K562 (cell line): ENCODE measurements at regions not wholly inside any gene's neighbourhood (a gene's known extent, or its start where the extent isn't known, plus 50 kb on each side); places are given as distances from the start of the nearest gene placed in this dataset.

Experiments
- ATAC-seq: fragments of 200-7000 bp; cut with Tn5 transposase; 3 replicates; pipeline ENCODE4 v1.9.1; 2020; ENCODE audit warnings: moderate library complexity
- BruUV-seq: library from RNA; stranded (reverse); fragments of 400-500 nt; replicated peaks from 2 replicates; lab custom pipeline; 2021; lab: Mats Ljungman, UMichigan
- CTCF ChIA-PET: fragments of 300-600 bp; formaldehyde crosslinking; extraction: SDS; loops from one replicate; lab custom pipeline; 2021; ENCODE audit warnings: low intra/inter-chr PET ratio; lab: Yijun Ruan, JAX
- POLR2A ChIA-PET: fragments of 300-600, 350-650 bp; sonication (Branson Sonifier 250); formaldehyde crosslinking; extraction: SDS; loops from one replicate; lab custom pipeline; 2021; ENCODE audit warnings: antibody characterized with exemption, inconsistent platforms; lab: Yijun Ruan, JAX
- DNase-seq, 4 experiments: peaks; one replicate each; pipeline versions ENCODE4 v3.0.0 to v3.0.0-alpha.2; 2011 to 2018; ENCODE audit warnings: low spot score in 3 of 4, mixed read lengths in 3 of 4; ENCODE audit errors: extremely low read depth in 1 of 4
- FAIRE-seq: peaks from 2 replicates; lab custom pipeline; 2011; peaks lifted over from hg19 to GRCh38; lab: Jason Lieb, UNC
- H2AFZ ChIP-seq: 2 replicates; pipeline ENCODE4 v1.6.0; 2011; ENCODE audit warnings: low read depth, low read length, control low read depth, inconsistent platforms
- H3K27ac ChIP-seq: fragments of 200-600 bp; 3 replicates; pipeline ENCODE4 v1.8.0; 2011; ENCODE audit warnings: low read depth, mild to moderate bottlenecking, control low read depth, inconsistent platforms, low read length, moderate library complexity, mixed read lengths; ENCODE audit errors: extremely low read depth
- H3K27me3 ChIP-seq, 2 experiments: fragments of 300-600 bp in 1 of 2; 2 replicates in 1 of 2; 3 replicates in 1 of 2; pipeline versions ENCODE4 v1.6.0 to v1.8.0; 2011; ENCODE audit warnings: inconsistent platforms in 2 of 2, low read length in 2 of 2, mild to moderate bottlenecking in 1 of 2, mixed read lengths in 1 of 2, moderate library complexity in 1 of 2; ENCODE audit not compliant: control insufficient read depth in 2 of 2, insufficient read depth in 2 of 2
- H3K36me3 ChIP-seq: fragments of 300-600 bp; 3 replicates; pipeline ENCODE4 v1.8.0; 2011; ENCODE audit warnings: mild to moderate bottlenecking, low read length, inconsistent platforms; ENCODE audit not compliant: control insufficient read depth, insufficient read depth
- H3K4me1 ChIP-seq, 2 experiments: fragments of 200-600 bp in 1 of 2; replicated peaks in 1 of 2; 2 replicates in 1 of 2; 3 replicates in 1 of 2; pipeline versions ENCODE4 v1.5.1 to v1.8.0; 2011; ENCODE audit warnings: inconsistent platforms in 2 of 2, low read length in 2 of 2, mild to moderate bottlenecking in 1 of 2, mixed read lengths in 1 of 2, moderate library complexity in 1 of 2; ENCODE audit not compliant: control insufficient read depth in 2 of 2, insufficient read depth in 2 of 2
- H3K4me2 ChIP-seq: 2 replicates; pipeline ENCODE4 v1.6.1; 2011; ENCODE audit warnings: low read length, control low read depth, inconsistent platforms, mixed read lengths; ENCODE audit not compliant: insufficient read depth
- H3K4me3 ChIP-seq: fragments of 200-600 bp; sonication (generic), shearing (Covaris generic); 2 replicates; pipeline ENCODE4 v1.5.1; 2016; ENCODE audit warnings: control low read depth, inconsistent platforms
- H3K79me2 ChIP-seq: fragments of 200-600 bp; 3 replicates; pipeline ENCODE4 v1.8.0; 2011; ENCODE audit warnings: low read length, inconsistent platforms; ENCODE audit not compliant: control insufficient read depth, insufficient read depth
- H3K9ac ChIP-seq, 2 experiments: 2 replicates each; pipeline versions ENCODE4 v1.6.0 to v1.6.1; 2011; ENCODE audit warnings: low read depth in 2 of 2, low read length in 2 of 2, control low read depth in 1 of 2, inconsistent platforms in 1 of 2, mild to moderate bottlenecking in 1 of 2, mixed read lengths in 1 of 2; ENCODE audit not compliant: insufficient read depth in 1 of 2
- H3K9me1 ChIP-seq: one replicate; pipeline ENCODE4 v1.6.0; 2011; ENCODE audit warnings: inconsistent platforms, mild to moderate bottlenecking, low read length, moderate library complexity; ENCODE audit not compliant: control insufficient read depth, insufficient read depth
- H3K9me3 ChIP-seq: replicated peaks from 2 replicates; pipeline ENCODE4 v1.5.1; 2011; ENCODE audit warnings: low read depth, low read length, inconsistent platforms; ENCODE audit not compliant: control insufficient read depth, insufficient read depth
- H4K20me1 ChIP-seq: replicated peaks from 2 replicates; pipeline ENCODE4 v1.6.1; 2011; ENCODE audit warnings: low read length, inconsistent platforms, mixed read lengths; ENCODE audit not compliant: control insufficient read depth, insufficient read depth
- CBX3 ChIP-seq, 2 experiments: IDR thresholded peaks; 1 replicate in 1 of 2; 2 replicates in 1 of 2; pipeline ENCODE4 v1.6.1; 2012; ENCODE audit warnings: inconsistent platforms in 2 of 2, low read length in 2 of 2, borderline replicate concordance in 1 of 2, control low read depth in 1 of 2
- CHD2 ChIP-seq: IDR thresholded peaks from 2 replicates; pipeline ENCODE4 v1.6.1; 2011; ENCODE audit warnings: low read depth, low read length
- DACH1 ChIP-seq: fragments of 450-650 bp; IDR thresholded peaks from 2 replicates; pipeline ENCODE4 v1.6.1; 2018; ENCODE audit not compliant: partially characterized antibody
- NR1H2 ChIP-seq: sonication (generic); formaldehyde crosslinking; IDR thresholded peaks from 2 replicates; pipeline ENCODE4 v1.4.0; 2020; ENCODE audit warnings: mild to moderate bottlenecking, missing genetic modification reagents
- RBM17 ChIP-seq: fragments of 200-400 bp; formaldehyde crosslinking; IDR thresholded peaks from 2 replicates; pipeline ENCODE4 v1.6.1; 2017; ENCODE audit warnings: low read depth, mild to moderate bottlenecking, low read length, borderline replicate concordance
- ZNF165 ChIP-seq: fragments of 250-450 bp; sonication (Bioruptor Pico); IDR thresholded peaks from 2 replicates; pipeline ENCODE4 v1.4.0; 2020; ENCODE audit warnings: borderline replicate concordance
- WGBS: fragments of 100-300 bp; shearing (Covaris generic); methylation state at CpG from one replicate; pipeline ENCODE4 v1.1.6; 2016; ENCODE audit warnings: low coverage, mixed read lengths; ENCODE audit not compliant: insufficient coverage; ENCODE audit errors: missing lambda C conversion rate; 5-methylcytosine and 5-hydroxymethylcytosine counted together
- in situ Hi-C: fragments of 300-500 bp; cut with MboI; formaldehyde crosslinking; loops from 4 replicates; pipeline ENCODE4 v1.15.0; 2018; ENCODE audit warnings: inconsistent platforms, mixed read lengths
- intact Hi-C: fragments of 100-400 bp; cut with micrococcal nuclease; formaldehyde crosslinking; loops from 2 replicates; pipeline ENCODE4 v1.14.2; 2022
- TF ChIP-seq, protein P1 (sequence below): sonication (generic); formaldehyde crosslinking; IDR thresholded peaks from 2 replicates; pipeline ENCODE4 v1.8.1; 2022; ENCODE audit warnings: missing genetic modification reagents
- TF ChIP-seq, protein P2 (sequence below), 2 experiments: fragments of 450-650 bp; IDR thresholded peaks; 2 replicates each; pipeline ENCODE4 v1.6.1; 2016
- TF ChIP-seq, protein P3 (sequence below), 2 experiments: fragments of 150-350 bp in 1 of 2; IDR thresholded peaks; 2 replicates each; pipeline ENCODE4 v1.6.1; 2012 to 2016; ENCODE audit warnings: low read depth in 2 of 2, low read length in 2 of 2, mild to moderate bottlenecking in 1 of 2, moderate library complexity in 1 of 2

DNA sequence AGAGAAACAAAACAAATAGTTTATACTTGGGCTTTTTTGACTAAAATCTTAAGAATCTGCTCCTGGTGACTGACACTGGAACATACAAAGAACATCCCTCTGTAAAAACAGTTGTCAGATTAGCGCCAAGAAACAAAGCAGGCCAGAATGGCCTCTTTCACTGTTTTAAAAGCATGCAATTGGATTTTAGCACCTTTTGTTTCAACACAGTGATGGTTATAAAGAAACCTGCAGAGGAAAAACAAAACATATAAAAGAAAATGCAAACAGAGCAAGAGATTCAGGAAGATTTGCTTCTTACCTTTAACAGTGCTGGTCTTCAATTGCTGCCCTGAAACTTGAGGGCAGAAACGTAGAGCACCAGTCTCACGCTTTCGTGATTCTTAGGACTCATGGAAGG lies 652.2 kb upstream of the KCND2 start:
- Histone ChIP-seq H3K4me3 (no peak overlapping the region), H3K9me1 (no peaks in the 10 kb centered on the region), H3K9ac (no peak overlapping the region), H2AFZ (no peak overlapping the region), H3K79me2 (no peaks in the 10 kb centered on the region), H3K4me2 (no peak overlapping the region), H3K9me3 (no peaks in the 10 kb centered on the region), H3K4me1 (no peaks in the 10 kb centered on the region), H3K27me3 (no peaks in the 10 kb centered on the region), H4K20me1 (no peaks in the 10 kb centered on the region), H3K27ac (no peak overlapping the region), H3K36me3 (no peaks in the 10 kb centered on the region)
- CTCF ChIA-PET = no interaction called here
- FAIRE-seq (no peak), DNase-seq (no peak), ATAC-seq (no peak)
- POLR2A ChIA-PET = no interaction called here
- BruUV-seq = no TSS peak
- TF ChIP-seq, protein P1, sequence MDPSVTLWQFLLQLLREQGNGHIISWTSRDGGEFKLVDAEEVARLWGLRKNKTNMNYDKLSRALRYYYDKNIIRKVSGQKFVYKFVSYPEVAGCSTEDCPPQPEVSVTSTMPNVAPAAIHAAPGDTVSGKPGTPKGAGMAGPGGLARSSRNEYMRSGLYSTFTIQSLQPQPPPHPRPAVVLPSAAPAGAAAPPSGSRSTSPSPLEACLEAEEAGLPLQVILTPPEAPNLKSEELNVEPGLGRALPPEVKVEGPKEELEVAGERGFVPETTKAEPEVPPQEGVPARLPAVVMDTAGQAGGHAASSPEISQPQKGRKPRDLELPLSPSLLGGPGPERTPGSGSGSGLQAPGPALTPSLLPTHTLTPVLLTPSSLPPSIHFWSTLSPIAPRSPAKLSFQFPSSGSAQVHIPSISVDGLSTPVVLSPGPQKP = no peak
- TF ChIP-seq, protein P2, sequence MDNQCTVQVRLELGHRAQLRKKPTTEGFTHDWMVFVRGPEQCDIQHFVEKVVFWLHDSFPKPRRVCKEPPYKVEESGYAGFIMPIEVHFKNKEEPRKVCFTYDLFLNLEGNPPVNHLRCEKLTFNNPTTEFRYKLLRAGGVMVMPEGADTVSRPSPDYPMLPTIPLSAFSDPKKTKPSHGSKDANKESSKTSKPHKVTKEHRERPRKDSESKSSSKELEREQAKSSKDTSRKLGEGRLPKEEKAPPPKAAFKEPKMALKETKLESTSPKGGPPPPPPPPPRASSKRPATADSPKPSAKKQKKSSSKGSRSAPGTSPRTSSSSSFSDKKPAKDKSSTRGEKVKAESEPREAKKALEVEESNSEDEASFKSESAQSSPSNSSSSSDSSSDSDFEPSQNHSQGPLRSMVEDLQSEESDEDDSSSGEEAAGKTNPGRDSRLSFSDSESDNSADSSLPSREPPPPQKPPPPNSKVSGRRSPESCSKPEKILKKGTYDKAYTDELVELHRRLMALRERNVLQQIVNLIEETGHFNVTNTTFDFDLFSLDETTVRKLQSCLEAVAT (IDR thresholded peaks at IDR 0.05) = no peak
- TF ChIP-seq ZNF165 (CRISPR knock-in tag) = no peak
- intact Hi-C loops = no loop called here
- WGBS = 67% methylated on average over 4 of the region's 4 CpGs
- in situ Hi-C loops = no loop called here

DNA sequence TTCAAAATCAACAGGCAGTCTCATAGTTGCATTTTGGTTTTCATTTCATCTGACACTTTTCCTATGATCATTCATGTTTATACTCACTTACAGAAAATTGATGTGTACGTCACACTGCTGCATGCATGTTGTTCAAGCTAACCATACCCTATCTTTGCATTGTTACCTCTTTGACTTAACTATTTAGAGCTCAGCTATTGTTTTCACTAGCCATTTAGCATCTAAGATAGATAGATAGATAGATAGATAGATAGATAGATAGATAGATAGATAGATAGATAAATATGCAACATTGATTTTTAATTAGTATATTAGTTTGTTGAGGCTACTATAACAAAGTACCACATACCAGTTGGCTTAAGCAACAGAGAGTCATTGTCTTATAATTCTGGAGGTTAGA lies 649.5 kb upstream of the KCND2 start:
- TF ChIP-seq, protein P3, sequence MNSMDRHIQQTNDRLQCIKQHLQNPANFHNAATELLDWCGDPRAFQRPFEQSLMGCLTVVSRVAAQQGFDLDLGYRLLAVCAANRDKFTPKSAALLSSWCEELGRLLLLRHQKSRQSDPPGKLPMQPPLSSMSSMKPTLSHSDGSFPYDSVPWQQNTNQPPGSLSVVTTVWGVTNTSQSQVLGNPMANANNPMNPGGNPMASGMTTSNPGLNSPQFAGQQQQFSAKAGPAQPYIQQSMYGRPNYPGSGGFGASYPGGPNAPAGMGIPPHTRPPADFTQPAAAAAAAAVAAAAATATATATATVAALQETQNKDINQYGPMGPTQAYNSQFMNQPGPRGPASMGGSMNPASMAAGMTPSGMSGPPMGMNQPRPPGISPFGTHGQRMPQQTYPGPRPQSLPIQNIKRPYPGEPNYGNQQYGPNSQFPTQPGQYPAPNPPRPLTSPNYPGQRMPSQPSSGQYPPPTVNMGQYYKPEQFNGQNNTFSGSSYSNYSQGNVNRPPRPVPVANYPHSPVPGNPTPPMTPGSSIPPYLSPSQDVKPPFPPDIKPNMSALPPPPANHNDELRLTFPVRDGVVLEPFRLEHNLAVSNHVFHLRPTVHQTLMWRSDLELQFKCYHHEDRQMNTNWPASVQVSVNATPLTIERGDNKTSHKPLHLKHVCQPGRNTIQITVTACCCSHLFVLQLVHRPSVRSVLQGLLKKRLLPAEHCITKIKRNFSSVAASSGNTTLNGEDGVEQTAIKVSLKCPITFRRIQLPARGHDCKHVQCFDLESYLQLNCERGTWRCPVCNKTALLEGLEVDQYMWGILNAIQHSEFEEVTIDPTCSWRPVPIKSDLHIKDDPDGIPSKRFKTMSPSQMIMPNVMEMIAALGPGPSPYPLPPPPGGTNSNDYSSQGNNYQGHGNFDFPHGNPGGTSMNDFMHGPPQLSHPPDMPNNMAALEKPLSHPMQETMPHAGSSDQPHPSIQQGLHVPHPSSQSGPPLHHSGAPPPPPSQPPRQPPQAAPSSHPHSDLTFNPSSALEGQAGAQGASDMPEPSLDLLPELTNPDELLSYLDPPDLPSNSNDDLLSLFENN (IDR thresholded peaks at IDR 0.05; ENCODE audit: low read depth in 2 of 2, low read length in 2 of 2) = no peak
- TF ChIP-seq CBX3 (IDR thresholded peaks at IDR 0.05; ENCODE audit: borderline replicate concordance in 1 of 2, low read length in 2 of 2) (no peak), CHD2 (no peak), RBM17 (no peak), NR1H2 (no peak), DACH1 (peak; percentile 93)
- Histone ChIP-seq H2AFZ (no peak overlapping the region), H3K79me2 (no peaks in the 10 kb centered on the region), H3K4me2 (no peak overlapping the region), H3K27ac (no peak overlapping the region), H3K9ac (no peak overlapping the region), H3K9me1 (no peaks in the 10 kb centered on the region), H3K9me3 (no peaks in the 10 kb centered on the region), H3K4me3 (no peak overlapping the region), H4K20me1 (no peaks in the 10 kb centered on the region), H3K4me1 (no peaks in the 10 kb centered on the region), H3K36me3 (no peaks in the 10 kb centered on the region), H3K27me3 (no peaks in the 10 kb centered on the region)
- no peak for FAIRE-seq
- no peak for DNase-seq
- ATAC-seq = no peak
- no TSS peak for BruUV-seq
- 52% methylated on average over 1 of the region's 1 CpG for WGBS
- in situ Hi-C loops = no loop called here
- ChIA-PET POLR2A (no interaction called here), CTCF (no interaction called here)
- intact Hi-C loops = no loop called here
